Mesenchymal stem cell (in vitro differentiated cells and primary cell): ENCODE measurements at regions not wholly inside any gene's neighbourhood (a gene's known extent, or its start where the extent isn't known, plus 50 kb on each side); places are given as distances from the start of the nearest gene placed in this dataset.
"Not testable (repeated sequence)": the region's sequence is repeated elsewhere in the genome, so short reads cannot be mapped to it uniquely, and the experiment has no call there.

ENCODE experiments used
- DNase-seq: peaks from one replicate; pipeline ENCODE4 v3.0.0-alpha.2; 2013
- H2AFZ ChIP-seq: one replicate; pipeline ENCODE4 v1.6.1; 2013; ENCODE audit warnings: low read depth, mild to moderate bottlenecking, control low read depth, inconsistent platforms, low read length, moderate library complexity
- H2AK5ac ChIP-seq: 2 replicates; pipeline ENCODE4 v1.6.1; 2013; ENCODE audit warnings: low read length, moderate library complexity, mild to moderate bottlenecking, inconsistent platforms; ENCODE audit not compliant: severe bottlenecking
- H2BK120ac ChIP-seq: one replicate; pipeline ENCODE4 v1.6.1; 2013; ENCODE audit warnings: low read depth, mild to moderate bottlenecking, inconsistent platforms, low read length, moderate library complexity
- H2BK12ac ChIP-seq, 2 experiments: one replicate each; pipeline ENCODE4 v1.6.1; 2013; ENCODE audit warnings: inconsistent platforms in 2 of 2, low read length in 2 of 2, mild to moderate bottlenecking in 2 of 2, moderate library complexity in 2 of 2, control low read depth in 1 of 2
- H2BK15ac ChIP-seq: one replicate; pipeline ENCODE4 v1.6.1; 2013; ENCODE audit warnings: mild to moderate bottlenecking, low read depth, inconsistent platforms; ENCODE audit not compliant: poor library complexity, severe bottlenecking
- H2BK5ac ChIP-seq: 2 replicates; pipeline ENCODE4 v1.6.1; 2013; ENCODE audit warnings: low read depth, mild to moderate bottlenecking, low read length, control low read depth, inconsistent platforms; ENCODE audit not compliant: poor library complexity, severe bottlenecking
- H3K14ac ChIP-seq, 2 experiments: one replicate each; pipeline ENCODE4 v1.6.1; 2013; ENCODE audit warnings: inconsistent platforms in 2 of 2, low read length in 2 of 2, control low read depth in 1 of 2, mild to moderate bottlenecking in 1 of 2, moderate library complexity in 1 of 2
- H3K18ac ChIP-seq, 2 experiments: one replicate each; pipeline ENCODE4 v1.6.1; 2013; ENCODE audit warnings: inconsistent platforms in 2 of 2, low read length in 2 of 2, control low read depth in 1 of 2, low read depth in 1 of 2, mild to moderate bottlenecking in 1 of 2
- H3K23ac ChIP-seq, 2 experiments: one replicate each; pipeline ENCODE4 v1.6.1; 2013; ENCODE audit warnings: inconsistent platforms in 2 of 2, low read length in 2 of 2, mild to moderate bottlenecking in 2 of 2, moderate library complexity in 2 of 2, control low read depth in 1 of 2
- H3K27ac ChIP-seq: 2 replicates; pipeline ENCODE4 v1.5.1; 2013; ENCODE audit warnings: mild to moderate bottlenecking, moderate library complexity, low read length, control low read depth, inconsistent platforms; ENCODE audit not compliant: poor library complexity, severe bottlenecking
- H3K27me3 ChIP-seq, 2 experiments: 2 replicates each; pipeline versions ENCODE4 v1.6.1 to v1.7.0; 2013; ENCODE audit warnings: low read length in 2 of 2, mild to moderate bottlenecking in 2 of 2, moderate library complexity in 2 of 2, control low read depth in 1 of 2, inconsistent platforms in 1 of 2; ENCODE audit not compliant: control insufficient read depth in 1 of 2, insufficient read depth in 1 of 2
- H3K36me3 ChIP-seq, 2 experiments: 2 replicates each; pipeline versions ENCODE4 v1.6.1 to v1.7.0; 2013; ENCODE audit warnings: low read length in 2 of 2, control low read depth in 1 of 2, inconsistent platforms in 1 of 2, low read depth in 1 of 2, mild to moderate bottlenecking in 1 of 2; ENCODE audit not compliant: insufficient read depth in 2 of 2, control insufficient read depth in 1 of 2
- H3K4ac ChIP-seq, 2 experiments: one replicate each; pipeline ENCODE4 v1.6.1; 2013; ENCODE audit warnings: inconsistent platforms in 2 of 2, low read length in 2 of 2, mild to moderate bottlenecking in 2 of 2, moderate library complexity in 2 of 2, control low read depth in 1 of 2, low read depth in 1 of 2
- H3K4me1 ChIP-seq: 2 replicates; pipeline ENCODE4 v1.6.1; 2013; ENCODE audit warnings: low read depth, low read length, control low read depth; ENCODE audit not compliant: control insufficient read depth, insufficient read depth
- H3K4me2 ChIP-seq: 2 replicates; pipeline ENCODE4 v1.6.1; 2013; ENCODE audit warnings: low read length, mild to moderate bottlenecking, inconsistent platforms; ENCODE audit not compliant: poor library complexity, severe bottlenecking
- H3K4me3 ChIP-seq, 2 experiments: 2 replicates each; pipeline versions ENCODE4 v1.5.1 to v1.7.0; 2013; ENCODE audit warnings: low read length in 2 of 2, mild to moderate bottlenecking in 2 of 2, control low read depth in 1 of 2, low read depth in 1 of 2; ENCODE audit not compliant: insufficient read depth in 1 of 2
- H3K79me1 ChIP-seq: replicated peaks from 2 replicates; pipeline ENCODE4 v1.6.1; 2013; ENCODE audit warnings: mild to moderate bottlenecking, control low read depth, low read length, inconsistent platforms; ENCODE audit not compliant: poor library complexity, severe bottlenecking
- H3K9ac ChIP-seq: 2 replicates; pipeline ENCODE4 v1.7.0; 2013; ENCODE audit warnings: mild to moderate bottlenecking, low read length, moderate library complexity
- H3K9me3 ChIP-seq: 2 replicates; pipeline ENCODE4 v1.7.0; 2013; ENCODE audit warnings: mild to moderate bottlenecking, low read length; ENCODE audit not compliant: control insufficient read depth
- H4K8ac ChIP-seq: one replicate; pipeline ENCODE4 v1.6.1; 2013; ENCODE audit warnings: inconsistent platforms, mild to moderate bottlenecking, low read length, moderate library complexity
- H4K91ac ChIP-seq: one replicate; pipeline ENCODE4 v1.6.1; 2013; ENCODE audit warnings: mild to moderate bottlenecking, low read length, inconsistent platforms
- WGBS: methylation state at CpG from one replicate; pipeline ENCODE4 v1.1.7; 2013; ENCODE audit warnings: mixed read lengths; 5-methylcytosine and 5-hydroxymethylcytosine counted together

- not testable (repeated sequence) for H3K18ac ChIP-seq, H3K27me3 ChIP-seq, H2BK120ac ChIP-seq, H3K9ac ChIP-seq, H2AFZ ChIP-seq, H3K4me3 ChIP-seq, H4K8ac ChIP-seq, H2AK5ac ChIP-seq, H3K36me3 ChIP-seq, H3K4me1 ChIP-seq, H3K79me1 ChIP-seq, H3K4ac ChIP-seq, H2BK15ac ChIP-seq, H2BK5ac ChIP-seq, H3K4me2 ChIP-seq, H4K91ac ChIP-seq, H3K27ac ChIP-seq, H3K14ac ChIP-seq, DNase-seq, H3K23ac ChIP-seq, H2BK12ac ChIP-seq
- peaks cover 16% of the 10 kb centered on the region for H3K9me3 ChIP-seq
- WGBS, result 71% methylated on average over 23 of the region's 24 CpGs
These were observed 1719.9 kb downstream of the BRINP3 start for GRCh38 chr1:188757747-188758146.

- peaks cover 16% of the 10 kb centered on the region for H3K9me3 ChIP-seq
- no peak overlapping the region for H3K4ac ChIP-seq
- H3K36me3 ChIP-seq, result no peaks in the 10 kb centered on the region
- no peak overlapping the region for H3K18ac ChIP-seq
- no peak overlapping the region for H2BK15ac ChIP-seq
- H3K23ac ChIP-seq, result no peak overlapping the region
- H2BK120ac ChIP-seq, result no peak overlapping the region
- H3K14ac ChIP-seq, result no peak overlapping the region
- no peak overlapping the region for H3K27ac ChIP-seq
- no peaks in the 10 kb centered on the region for H3K79me1 ChIP-seq
- H3K4me2 ChIP-seq, result no peak overlapping the region
- no peak overlapping the region for H4K8ac ChIP-seq
- no peaks in the 10 kb centered on the region for H3K4me1 ChIP-seq
- H3K27me3 ChIP-seq, result no peaks in the 10 kb centered on the region
- DNase-seq, result no peak
- no peak overlapping the region for H2AK5ac ChIP-seq
- no peak overlapping the region for H2BK12ac ChIP-seq
- no peak overlapping the region for H2AFZ ChIP-seq
- H3K4me3 ChIP-seq, result no peak overlapping the region
- 72% methylated on average over 1 of the region's 1 CpG for WGBS
- H2BK5ac ChIP-seq, result no peak overlapping the region
- no peak overlapping the region for H3K9ac ChIP-seq
- no peak overlapping the region for H4K91ac ChIP-seq
These were observed 1716.4 kb downstream of the BRINP3 start for GRCh38 chr1:188761226-188761625.

- Histone ChIP-seq H3K4me1 (no peaks in the 10 kb centered on the region), H3K27me3 (no peaks in the 10 kb centered on the region), H3K9me3 (peaks cover 16% of the 10 kb centered on the region), H3K4me2 (no peak overlapping the region), H2AFZ (no peak overlapping the region), H3K36me3 (no peaks in the 10 kb centered on the region), H3K79me1 (no peaks in the 10 kb centered on the region), H3K27ac (no peak overlapping the region), H4K91ac (no peak overlapping the region), H2BK120ac (no peak overlapping the region), H2AK5ac (no peak overlapping the region), H2BK12ac (no peak overlapping the region), H2BK15ac (no peak overlapping the region), H3K4me3 (no peak overlapping the region), H3K23ac (no peak overlapping the region), H3K14ac (no peak overlapping the region), H3K4ac (no peak overlapping the region), H4K8ac (no peak overlapping the region), H2BK5ac (no peak overlapping the region), H3K9ac (no peak overlapping the region), H3K18ac (no peak overlapping the region)
- WGBS, result 63% methylated on average over 2 of the region's 2 CpGs
- DNase-seq, result no peak
These were observed 1715.4 kb downstream of the BRINP3 start for GRCh38 chr1:188762166-188762743.

GRCh38 chr1:188763541-188763940 lies 1714.1 kb downstream of the BRINP3 start:
- Histone ChIP-seq H3K27ac (no peak overlapping the region), H2BK15ac (no peak overlapping the region), H3K23ac (no peak overlapping the region), H2BK5ac (no peak overlapping the region), H3K4ac (no peak overlapping the region), H3K4me1 (no peaks in the 10 kb centered on the region), H2BK120ac (no peak overlapping the region), H3K36me3 (no peaks in the 10 kb centered on the region), H3K18ac (no peak overlapping the region), H3K14ac (no peak overlapping the region), H3K4me2 (no peak overlapping the region), H4K8ac (no peak overlapping the region), H3K9ac (no peak overlapping the region), H3K9me3 (peaks cover 16% of the 10 kb centered on the region), H3K4me3 (no peak overlapping the region), H2AFZ (no peak overlapping the region), H2AK5ac (no peak overlapping the region), H3K79me1 (no peaks in the 10 kb centered on the region), H2BK12ac (no peak overlapping the region), H3K27me3 (no peaks in the 10 kb centered on the region), H4K91ac (no peak overlapping the region)
- DNase-seq, result no peak
- WGBS, result no CpG with 5 or more reads among the region's 3 CpGs
